NB4 (cell line): ENCODE measurements at regions not wholly inside any gene's neighbourhood (a gene's known extent, or its start where the extent isn't known, plus 50 kb on each side); places are given as distances from the start of the nearest gene placed in this dataset.

Source experiments
- DNase-seq: peaks from one replicate; pipeline ENCODE4 v3.0.0; 2010; ENCODE audit warnings: low read depth
- H3K4me3 ChIP-seq: one replicate; pipeline ENCODE4 v1.5.1; 2011; ENCODE audit warnings: mild to moderate bottlenecking, low read depth, low read length, moderate library complexity
- MYC ChIP-seq: IDR thresholded peaks from 2 replicates; pipeline ENCODE4 v1.6.1; 2011; ENCODE audit warnings: low read depth, low read length
- POLR2A ChIP-seq: IDR thresholded peaks from 2 replicates; pipeline ENCODE4 v1.6.1; 2011; ENCODE audit warnings: mild to moderate bottlenecking; ENCODE audit not compliant: insufficient read length; ENCODE audit errors: extremely low read depth
- TF ChIP-seq, protein P1 (sequence below): IDR thresholded peaks from one replicate; pipeline ENCODE4 v1.5.1; 2012; ENCODE audit warnings: low read depth, low read length
- TF ChIP-seq, protein P2 (sequence below): IDR thresholded peaks from 2 replicates; pipeline ENCODE4 v1.6.1; 2011; ENCODE audit warnings: low read depth, low read length

DNA sequence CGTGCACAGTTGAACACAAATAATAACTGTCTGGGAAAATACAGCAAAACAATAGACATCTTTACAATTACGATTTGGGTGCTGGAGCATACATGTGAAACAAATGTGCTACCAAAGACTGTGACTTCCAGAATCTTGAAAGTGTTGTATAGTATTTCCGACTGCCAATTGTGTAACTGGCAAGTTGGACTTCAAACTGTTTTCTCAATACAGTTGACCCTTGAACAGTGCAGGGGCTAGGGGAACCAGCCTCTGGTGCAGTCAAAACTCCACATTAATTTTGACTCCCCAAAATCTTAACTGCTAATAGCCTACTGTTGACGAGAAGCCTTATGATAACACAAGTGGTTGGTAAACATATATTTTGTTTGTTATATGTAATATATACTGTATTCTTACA is 904.2 kb downstream of the EPHA3 start:
- H3K4me3 ChIP-seq: no peak overlapping the region
- TF ChIP-seq, protein P1, sequence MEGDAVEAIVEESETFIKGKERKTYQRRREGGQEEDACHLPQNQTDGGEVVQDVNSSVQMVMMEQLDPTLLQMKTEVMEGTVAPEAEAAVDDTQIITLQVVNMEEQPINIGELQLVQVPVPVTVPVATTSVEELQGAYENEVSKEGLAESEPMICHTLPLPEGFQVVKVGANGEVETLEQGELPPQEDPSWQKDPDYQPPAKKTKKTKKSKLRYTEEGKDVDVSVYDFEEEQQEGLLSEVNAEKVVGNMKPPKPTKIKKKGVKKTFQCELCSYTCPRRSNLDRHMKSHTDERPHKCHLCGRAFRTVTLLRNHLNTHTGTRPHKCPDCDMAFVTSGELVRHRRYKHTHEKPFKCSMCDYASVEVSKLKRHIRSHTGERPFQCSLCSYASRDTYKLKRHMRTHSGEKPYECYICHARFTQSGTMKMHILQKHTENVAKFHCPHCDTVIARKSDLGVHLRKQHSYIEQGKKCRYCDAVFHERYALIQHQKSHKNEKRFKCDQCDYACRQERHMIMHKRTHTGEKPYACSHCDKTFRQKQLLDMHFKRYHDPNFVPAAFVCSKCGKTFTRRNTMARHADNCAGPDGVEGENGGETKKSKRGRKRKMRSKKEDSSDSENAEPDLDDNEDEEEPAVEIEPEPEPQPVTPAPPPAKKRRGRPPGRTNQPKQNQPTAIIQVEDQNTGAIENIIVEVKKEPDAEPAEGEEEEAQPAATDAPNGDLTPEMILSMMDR: no peak
- TF ChIP-seq, protein P2, sequence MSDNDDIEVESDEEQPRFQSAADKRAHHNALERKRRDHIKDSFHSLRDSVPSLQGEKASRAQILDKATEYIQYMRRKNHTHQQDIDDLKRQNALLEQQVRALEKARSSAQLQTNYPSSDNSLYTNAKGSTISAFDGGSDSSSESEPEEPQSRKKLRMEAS: no peak
- no peak for TF ChIP-seq MYC
- TF ChIP-seq POLR2A: no peak
- no peak for DNase-seq

DNA sequence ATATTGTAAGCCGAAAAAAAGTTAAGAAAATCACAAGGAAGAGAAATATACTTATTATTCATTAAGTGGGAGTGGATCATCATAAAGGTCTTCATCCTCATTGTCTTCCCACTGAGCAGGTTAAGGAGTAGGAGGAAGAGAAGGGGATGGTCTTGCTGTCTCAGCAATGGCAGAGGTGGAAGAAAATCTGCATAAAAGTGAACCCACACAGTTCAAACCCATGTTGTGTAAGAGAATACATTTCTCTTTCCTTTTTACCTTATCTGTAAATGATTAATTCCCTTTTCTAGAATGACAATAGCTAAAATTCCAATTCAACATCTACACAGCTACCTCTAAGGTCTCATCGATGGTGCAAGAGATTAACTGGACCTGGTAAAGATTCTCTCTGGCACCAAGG is 904.6 kb downstream of the EPHA3 start:
- no peak overlapping the region for H3K4me3 ChIP-seq
- no peak for DNase-seq
- TF ChIP-seq, protein P1: no peak
- no peak for TF ChIP-seq MYC
- TF ChIP-seq, protein P2: no peak
- TF ChIP-seq POLR2A: no peak

DNA sequence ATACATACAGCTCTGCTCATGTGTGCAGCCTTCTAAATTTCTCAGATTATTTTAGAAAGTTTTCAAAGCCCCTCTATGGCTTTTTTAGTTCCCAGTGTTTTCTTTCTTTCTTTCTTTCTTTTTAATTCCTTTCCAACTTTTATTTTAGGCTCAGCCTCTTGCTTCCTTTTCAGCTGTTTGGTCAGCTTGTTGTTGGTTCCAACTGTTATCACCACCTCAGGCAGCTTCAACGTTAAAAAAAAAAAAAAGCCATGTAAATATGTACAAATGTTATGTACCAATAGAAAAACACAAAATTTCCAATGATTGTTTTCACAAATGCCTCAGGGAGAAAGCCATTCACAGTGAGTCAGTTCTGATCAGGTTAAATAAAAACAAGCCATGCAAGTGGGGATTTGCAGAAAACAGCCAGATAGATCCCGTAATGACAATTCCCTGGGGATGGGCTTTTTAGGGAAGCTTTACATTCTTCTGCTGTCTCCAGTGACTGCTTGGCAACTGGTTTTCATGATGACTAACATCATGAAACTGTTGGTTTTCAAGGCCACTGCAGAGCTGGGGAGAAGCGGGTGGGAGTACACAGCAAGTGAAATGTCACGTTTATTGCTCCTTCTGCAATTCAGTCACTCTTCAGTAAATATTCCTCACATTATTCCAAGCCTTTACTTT is 908.4 kb downstream of the EPHA3 start:
- no peak for DNase-seq
- no peak overlapping the region for H3K4me3 ChIP-seq
- TF ChIP-seq, protein P1: no peak
- TF ChIP-seq, protein P2: no peak

DNA sequence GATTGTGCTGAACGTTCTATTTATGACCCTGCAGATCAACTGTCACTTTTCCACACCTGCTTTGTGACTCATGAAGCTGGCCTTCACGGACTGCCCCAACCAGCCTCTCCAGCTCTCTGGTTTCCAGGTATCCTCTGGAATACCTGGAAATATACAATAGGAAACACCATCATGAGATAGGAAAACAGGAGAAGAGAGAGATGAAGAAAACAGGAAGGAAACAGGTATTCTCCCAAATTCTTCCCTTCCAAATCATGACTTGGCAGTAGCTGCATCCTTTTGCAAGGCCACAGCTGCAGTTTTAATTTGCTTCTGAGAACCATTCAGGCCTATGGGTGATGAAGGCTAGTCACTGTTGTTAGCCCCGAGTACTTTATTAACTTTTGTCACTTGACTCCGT is 909.1 kb downstream of the EPHA3 start:
- no peak for DNase-seq
- TF ChIP-seq, protein P2: no peak
- TF ChIP-seq, protein P1: no peak
- no peak for TF ChIP-seq POLR2A
- no peak for TF ChIP-seq MYC
- no peak overlapping the region for H3K4me3 ChIP-seq

DNA sequence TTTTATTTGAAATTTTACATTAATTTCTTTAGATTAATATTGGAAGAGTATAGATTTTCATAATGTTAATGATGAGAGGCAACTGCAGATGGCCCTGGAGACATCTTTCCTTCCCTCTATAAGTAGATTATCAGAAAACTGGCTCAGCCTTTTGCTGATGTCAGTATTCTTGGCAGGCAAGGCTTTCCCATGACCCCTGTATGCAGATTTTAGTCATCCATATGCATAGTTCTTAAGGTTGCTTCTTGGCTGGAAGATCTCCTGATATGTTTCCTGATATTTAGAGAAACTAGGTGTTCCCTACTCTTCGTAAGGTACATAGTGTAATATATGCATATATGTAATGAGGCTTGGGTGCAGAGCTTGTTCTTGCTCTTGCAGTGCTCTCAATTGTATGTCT is 911.4 kb downstream of the EPHA3 start:
- no peak overlapping the region for H3K4me3 ChIP-seq
- DNase-seq: no peak
- TF ChIP-seq, protein P1: no peak
- TF ChIP-seq MYC (no peak), POLR2A (no peak)
- TF ChIP-seq, protein P2: no peak

DNA sequence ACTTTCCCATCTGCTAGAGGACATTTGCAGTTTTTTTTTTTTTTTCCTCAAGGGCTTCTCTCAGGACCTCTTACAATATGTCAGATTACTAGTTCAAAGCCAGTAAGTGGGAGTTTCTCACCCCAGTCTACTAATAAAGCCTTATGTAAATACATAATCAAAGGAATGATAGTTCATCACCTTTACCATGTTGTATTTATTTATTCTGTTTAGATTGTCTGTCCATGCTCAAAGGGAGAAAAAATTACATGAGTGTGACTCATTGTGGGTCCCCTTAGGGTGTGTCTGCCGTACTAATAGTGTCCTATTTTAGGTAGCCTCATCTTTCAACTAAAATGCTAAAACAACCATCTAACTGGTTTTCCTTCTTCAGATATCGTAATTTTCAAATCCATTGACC is 917.6 kb downstream of the EPHA3 start:
- no peak for DNase-seq
- TF ChIP-seq, protein P1: no peak
- no peak for TF ChIP-seq POLR2A
- TF ChIP-seq, protein P2: no peak
- no peak for TF ChIP-seq MYC
- H3K4me3 ChIP-seq: no peak overlapping the region
